ENCODE measurements at regions not wholly inside any gene's neighbourhood (a gene's known extent, or its start where the extent isn't known, plus 50 kb on each side); places are given as distances from the start of the nearest gene placed in this dataset.

GRCh38 chr14:101460986-101461750 is 100.1 kb upstream of the DIO3 start:
- intact Hi-C loops (cut with micrococcal nuclease), result loop anchor here (5.0 kb wide), 1 partner anchor 96 kb away; no protein-coding TSS in a partner anchor

- intact Hi-C loops (cut with micrococcal nuclease), result loop anchor here (5.0 kb wide), 1 partner anchor 95 kb away; no protein-coding TSS in a partner anchor
These were observed 99.4 kb upstream of the DIO3 start for GRCh38 chr14:101461891-101462290.

GRCh38 chr14:101462726-101463565 is 98.3 kb upstream of the DIO3 start:
- intact Hi-C loops (cut with micrococcal nuclease), result loop anchor here (5.0 kb wide), 1 partner anchor 94 kb away; no protein-coding TSS in a partner anchor

GRCh38 chr14:101463566-101464171 is 97.6 kb upstream of the DIO3 start:
- intact Hi-C loops (cut with micrococcal nuclease), result loop anchor here (5.0 kb wide), 1 partner anchor 94 kb away; no protein-coding TSS in a partner anchor

- intact Hi-C loops (cut with micrococcal nuclease), result loop anchor here (5.0 kb wide), 1 partner anchor 93 kb away; no protein-coding TSS in a partner anchor
These were observed 96.8 kb upstream of the DIO3 start for GRCh38 chr14:101464310-101464983.

GRCh38 chr14:101464984-101465794 is 96.1 kb upstream of the DIO3 start:
- intact Hi-C loops (cut with micrococcal nuclease), result loop anchor here (5.0 kb wide), 1 partner anchor 92 kb away; no protein-coding TSS in a partner anchor

- intact Hi-C loops (cut with micrococcal nuclease), result no loop called here
These were observed 95.4 kb upstream of the DIO3 start for GRCh38 chr14:101465795-101466448.

- intact Hi-C loops (cut with micrococcal nuclease), result no loop called here
These were observed 94.7 kb upstream of the DIO3 start for GRCh38 chr14:101466456-101467180.

GRCh38 chr14:101467181-101467926 is 93.9 kb upstream of the DIO3 start:
- intact Hi-C loops (cut with micrococcal nuclease), result no loop called here

GRCh38 chr14:101469382-101470247 is 91.7 kb upstream of the DIO3 start:
- intact Hi-C loops (cut with micrococcal nuclease), result no loop called here

GRCh38 chr14:101470266-101470665 is 91.0 kb upstream of the DIO3 start:
- intact Hi-C loops (cut with micrococcal nuclease), result no loop called here

GRCh38 chr14:101471723-101472517 is 89.4 kb upstream of the DIO3 start:
- intact Hi-C loops (cut with micrococcal nuclease), result no loop called here

- intact Hi-C loops (cut with micrococcal nuclease), result no loop called here
These were observed 88.8 kb upstream of the DIO3 start for GRCh38 chr14:101472518-101472849.

GRCh38 chr14:101473045-101473729 is 88.1 kb upstream of the DIO3 start:
- intact Hi-C loops (cut with micrococcal nuclease), result no loop called here

GRCh38 chr14:101473795-101474562 is 87.3 kb upstream of the DIO3 start:
- intact Hi-C loops (cut with micrococcal nuclease), result no loop called here

Measured in T-helper 1 cell treated with Interleukin-12 subunit alpha and Interleukin-12 subunit beta and Interleukin-4 antibody, amounts not matched to agents 30 ng/mL and 1 ng/mL, for 36 hours (primary cell).